HepG2 (cell line): ENCODE measurements at regions not wholly inside any gene's neighbourhood (a gene's known extent, or its start where the extent isn't known, plus 50 kb on each side); places are given as distances from the start of the nearest gene placed in this dataset.

Source experiments
- EZH2 ChIP-seq: conservative IDR thresholded peaks from 2 replicates; pipeline ENCODE4 v1.6.1; 2012; ENCODE audit warnings: mild to moderate bottlenecking, low read depth, low read length, moderate library complexity
- GRHL1 ChIP-seq: sonication (generic); formaldehyde crosslinking; conservative IDR thresholded peaks from 2 replicates; pipeline ENCODE4 v1.8.0; 2022; ENCODE audit warnings: missing genetic modification reagents
- HDAC2 ChIP-seq: sonication (generic); formaldehyde crosslinking; IDR thresholded peaks from 2 replicates; pipeline ENCODE4 v1.4.0; 2020; ENCODE audit warnings: missing genetic modification reagents
- HNRNPK ChIP-seq: fragments of 200-400 bp; formaldehyde crosslinking; IDR thresholded peaks from 2 replicates; pipeline ENCODE4 v1.6.1; 2018; ENCODE audit warnings: low read length, low read depth, moderate library complexity, mild to moderate bottlenecking; ENCODE audit not compliant: poor library complexity, severe bottlenecking
- MATR3 ChIP-seq: sonication (generic); formaldehyde crosslinking; IDR thresholded peaks from 2 replicates; pipeline ENCODE4 v1.4.0; 2020; ENCODE audit warnings: missing genetic modification reagents
- PATZ1 ChIP-seq: sonication (generic); formaldehyde crosslinking; IDR thresholded peaks from 2 replicates; pipeline ENCODE4 v1.4.0; 2020; ENCODE audit warnings: missing genetic modification reagents
- POGK ChIP-seq: sonication (generic); formaldehyde crosslinking; conservative IDR thresholded peaks from 2 replicates; pipeline ENCODE4 v1.8.0; 2022; ENCODE audit warnings: mild to moderate bottlenecking, moderate library complexity, missing genetic modification reagents
- RELA ChIP-seq: sonication (generic); formaldehyde crosslinking; IDR thresholded peaks from 2 replicates; pipeline ENCODE4 v1.4.0; 2020; ENCODE audit warnings: missing genetic modification reagents
- TBL1XR1 ChIP-seq: fragments of 150-350 bp; IDR thresholded peaks from 2 replicates; pipeline ENCODE4 v1.6.1; 2014; ENCODE audit warnings: borderline replicate concordance, low read length; ENCODE audit not compliant: partially characterized antibody
- TCF12 ChIP-seq, 2 experiments: fragments of 450-650 bp in 1 of 2; sonication (generic) in 1 of 2; formaldehyde crosslinking in 1 of 2; IDR thresholded peaks; 2 replicates each; pipeline versions ENCODE4 v1.6.1 to v1.8.0; 2017 to 2022; ENCODE audit warnings: antibody characterized with exemption in 1 of 2, mild to moderate bottlenecking in 1 of 2, missing genetic modification reagents in 1 of 2, moderate library complexity in 1 of 2
- THAP7 ChIP-seq: sonication (generic); formaldehyde crosslinking; IDR thresholded peaks from 2 replicates; pipeline ENCODE4 v1.8.1; 2023; ENCODE audit warnings: mild to moderate bottlenecking, missing genetic modification reagents
- ZNF282 ChIP-seq: fragments of 450-650 bp; IDR thresholded peaks from 2 replicates; pipeline ENCODE4 v1.6.1; 2018; ENCODE audit not compliant: partially characterized antibody
- ZNF34 ChIP-seq: sonication (generic); formaldehyde crosslinking; IDR thresholded peaks from 2 replicates; pipeline ENCODE4 v1.4.0; 2020; ENCODE audit warnings: mild to moderate bottlenecking, missing genetic modification reagents, borderline replicate concordance
- ZNF354B ChIP-seq: sonication (generic); formaldehyde crosslinking; IDR thresholded peaks from 2 replicates; pipeline ENCODE4 v1.8.0; 2022; ENCODE audit warnings: mild to moderate bottlenecking, missing genetic modification reagents

- TF ChIP-seq MATR3 (CRISPR knock-in tag) (no peak), POGK (no peak), HNRNPK (no peak), ZNF34 (no peak), GRHL1 (CRISPR knock-in tag) (no peak), THAP7 (CRISPR knock-in tag) (no peak), ZNF282 (no peak), HDAC2 (CRISPR knock-in tag) (no peak), PATZ1 (CRISPR knock-in tag) (no peak), RELA (no peak), EZH2 (no peak), TBL1XR1 (no peak), ZNF354B (no peak), TCF12 (IDR thresholded peaks at IDR 0.05) (no peak), TCF12 (CRISPR knock-in tag; IDR thresholded peaks at IDR 0.05) (no peak)
These were observed 57.0 kb upstream of the LMX1B start for GRCh38 chr9:126556560-126557250.
